ENCODE measurements at regions not wholly inside any gene's neighbourhood (a gene's known extent, or its start where the extent isn't known, plus 50 kb on each side); places are given as distances from the start of the nearest gene placed in this dataset.

GRCh38 chr7:113320419-113320818 is 202.1 kb upstream of the SMIM30 start:
- DNase-seq (no peak), FAIRE-seq (no peak)
- no peaks in the 10 kb centered on the region for H3K27me3 ChIP-seq (ENCODE audit: control insufficient read depth, insufficient read depth, low read length)
- intact Hi-C loops (cut with DNase I), result no loop called here
- H3K9ac ChIP-seq (ENCODE audit: low read length in 3 of 3), result no peak overlapping the region
- H3K4me1 ChIP-seq (ENCODE audit: control insufficient read depth in 2 of 3, insufficient read depth in 2 of 3, low read depth in 1 of 3, low read length in 3 of 3), result no peaks in the 10 kb centered on the region
- H3K9me3 ChIP-seq (ENCODE audit: control insufficient read depth in 2 of 3, insufficient read depth in 1 of 3, low read length in 3 of 3), result no peaks in the 10 kb centered on the region
- no peak overlapping the region for H3K4me3 ChIP-seq (ENCODE audit: low read length in 3 of 3)
- no peak for TF ChIP-seq CTCF (IDR thresholded peaks at IDR 0.05; ENCODE audit: borderline replicate concordance, extremely low read depth, insufficient read depth)
- H3K36me3 ChIP-seq (ENCODE audit: control insufficient read depth in 2 of 3, insufficient read depth in 3 of 3, low read length in 3 of 3), result no peaks in the 10 kb centered on the region
- no peak overlapping the region for H3K27ac ChIP-seq (ENCODE audit: low read depth in 2 of 2, low read length in 2 of 2)

GRCh38 chr7:113314594-113314993 is 196.2 kb upstream of the SMIM30 start:
- no peaks in the 10 kb centered on the region for H3K27me3 ChIP-seq (ENCODE audit: control insufficient read depth, insufficient read depth, low read length)
- no peaks in the 10 kb centered on the region for H3K36me3 ChIP-seq (ENCODE audit: control insufficient read depth in 2 of 3, insufficient read depth in 3 of 3, low read length in 3 of 3)
- H3K4me1 ChIP-seq (ENCODE audit: control insufficient read depth in 2 of 3, insufficient read depth in 2 of 3, low read depth in 1 of 3, low read length in 3 of 3), result no peaks in the 10 kb centered on the region
- no peak overlapping the region for H3K4me3 ChIP-seq (ENCODE audit: low read length in 3 of 3)
- no peak for DNase-seq
- no peak overlapping the region for H3K27ac ChIP-seq (ENCODE audit: low read depth in 2 of 2, low read length in 2 of 2)
- TF ChIP-seq CTCF (IDR thresholded peaks at IDR 0.05; ENCODE audit: borderline replicate concordance, extremely low read depth, insufficient read depth), result no peak
- intact Hi-C loops (cut with DNase I), result no loop called here
- H3K9ac ChIP-seq (ENCODE audit: low read length in 3 of 3), result no peak overlapping the region
- H3K9me3 ChIP-seq (ENCODE audit: control insufficient read depth in 2 of 3, insufficient read depth in 1 of 3, low read length in 3 of 3), result no peaks in the 10 kb centered on the region
- FAIRE-seq, result no peak

DNA sequence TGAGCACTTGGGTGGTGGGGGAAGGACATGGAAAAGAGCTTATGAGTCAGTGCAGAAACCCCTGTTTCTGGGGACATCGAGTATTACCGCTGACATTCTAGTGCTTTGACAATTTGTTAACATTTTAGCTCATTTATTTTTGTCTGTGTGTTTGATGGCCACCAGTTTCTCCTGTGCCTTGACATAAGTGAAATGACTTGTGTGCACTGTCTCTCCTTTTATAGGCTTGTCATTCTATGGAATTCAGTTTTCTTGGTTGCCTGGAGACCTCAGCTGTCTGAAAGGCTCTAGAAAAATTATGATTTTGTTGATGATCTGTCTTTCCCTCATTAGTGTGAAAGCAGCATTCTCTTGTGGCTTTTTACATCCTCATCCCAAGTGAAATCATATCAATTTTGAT is 190.0 kb upstream of the SMIM30 start:
- intact Hi-C loops (cut with DNase I), result no loop called here

More for the DNA sequence above, 190.0 kb upstream of the SMIM30 start:
- TF ChIP-seq CTCF (IDR thresholded peaks at IDR 0.05; ENCODE audit: borderline replicate concordance, extremely low read depth, insufficient read depth), result no peak
- no peak for DNase-seq
- no peaks in the 10 kb centered on the region for H3K36me3 ChIP-seq (ENCODE audit: control insufficient read depth in 2 of 3, insufficient read depth in 3 of 3, low read length in 3 of 3)
- FAIRE-seq, result no peak
- H3K27ac ChIP-seq (ENCODE audit: low read depth in 2 of 2, low read length in 2 of 2), result no peak overlapping the region
- no peaks in the 10 kb centered on the region for H3K27me3 ChIP-seq (ENCODE audit: control insufficient read depth, insufficient read depth, low read length)
- H3K9me3 ChIP-seq (ENCODE audit: control insufficient read depth in 2 of 3, insufficient read depth in 1 of 3, low read length in 3 of 3), result no peaks in the 10 kb centered on the region
- H3K4me3 ChIP-seq (ENCODE audit: low read length in 3 of 3), result no peak overlapping the region
- H3K9ac ChIP-seq (ENCODE audit: low read length in 3 of 3), result no peak overlapping the region
- no peaks in the 10 kb centered on the region for H3K4me1 ChIP-seq (ENCODE audit: control insufficient read depth in 2 of 3, insufficient read depth in 2 of 3, low read depth in 1 of 3, low read length in 3 of 3)

All from kidney (tissue), 13 donors.